Activated CD8-positive, alpha-beta memory T cell treated with anti-CD3 and anti-CD28 coated beads for 24 hours (primary cell): ENCODE measurements at regions not wholly inside any gene's neighbourhood (a gene's known extent, or its start where the extent isn't known, plus 50 kb on each side); places are given as distances from the start of the nearest gene placed in this dataset.
"Not testable (repeated sequence)": the region's sequence is repeated elsewhere in the genome, so short reads cannot be mapped to it uniquely, and the experiment has no call there.

ENCODE experiments used
- DNase-seq: peaks from one replicate; pipeline ENCODE4 v3.0.0-alpha.2; 2020

GRCh38 chr1:82073071-82073470, 272.3 kb downstream of the ADGRL2 start:
- DNase-seq = no peak

GRCh38 chr1:82065916-82066315, 265.2 kb downstream of the ADGRL2 start:
- no peak for DNase-seq

- DNase-seq = no peak
Measured at GRCh38 chr1:82064691-82065090, 264.0 kb downstream of the ADGRL2 start.

- DNase-seq = no peak
Measured at GRCh38 chr1:82062206-82062605, 261.5 kb downstream of the ADGRL2 start.

- DNase-seq = no peak
Measured at GRCh38 chr1:82059959-82060358, 259.2 kb downstream of the ADGRL2 start.

GRCh38 chr1:82057011-82057410, 256.3 kb downstream of the ADGRL2 start:
- no peak for DNase-seq

- not testable (repeated sequence) for DNase-seq
Measured at GRCh38 chr1:82055375-82055774, 254.6 kb downstream of the ADGRL2 start.

- no peak for DNase-seq
Measured at GRCh38 chr1:82052563-82052962, 251.8 kb downstream of the ADGRL2 start.

- no peak for DNase-seq
Measured at GRCh38 chr1:82048596-82048995, 247.9 kb downstream of the ADGRL2 start.

GRCh38 chr1:82045221-82045620, 244.5 kb downstream of the ADGRL2 start:
- no peak for DNase-seq

- DNase-seq = no peak
Measured at GRCh38 chr1:82044536-82044935, 243.8 kb downstream of the ADGRL2 start.

- no peak for DNase-seq
Measured at GRCh38 chr1:82044111-82044510, 243.4 kb downstream of the ADGRL2 start.

GRCh38 chr1:82042306-82043060, 241.7 kb downstream of the ADGRL2 start:
- DNase-seq = no peak
